Caco-2 (cell line): ENCODE measurements at regions not wholly inside any gene's neighbourhood (a gene's known extent, or its start where the extent isn't known, plus 50 kb on each side); places are given as distances from the start of the nearest gene placed in this dataset.
A peak's percentile ranks its signal among the peaks of the same experiment; 100 is the strongest.

Experiments used
- BruUV-seq: library from RNA; stranded (reverse); fragments of 400-500 nt; replicated peaks from 2 replicates; lab custom pipeline; 2021; lab: Mats Ljungman, UMichigan
- CTCF ChIA-PET: fragments of 300-600 bp; sonication (Branson Sonifier 250); formaldehyde crosslinking; loops from one replicate; lab custom pipeline; 2022; ENCODE audit warnings: antibody characterized with exemption; lab: Charles Lee
- POLR2A ChIA-PET: fragments of 300-600 bp; sonication (Branson Sonifier 250); formaldehyde crosslinking; loops from one replicate; lab custom pipeline; 2022; ENCODE audit warnings: antibody characterized with exemption; lab: Charles Lee
- DNase-seq, 2 experiments: peaks; one replicate each; pipeline versions ENCODE4 v3.0.0 to v3.0.0-alpha.2; 2020 to 2022
- H3K27me3 ChIP-seq: replicated peaks from 2 replicates; pipeline ENCODE4 v1.6.0; 2011; ENCODE audit warnings: low read length; ENCODE audit not compliant: control insufficient read depth, insufficient read depth
- H3K36me3 ChIP-seq: 2 replicates; pipeline ENCODE4 v1.5.1; 2011; ENCODE audit warnings: low read length; ENCODE audit not compliant: control insufficient read depth, insufficient read depth
- H3K4me1 ChIP-seq: fragments of 250-450 bp; sonication (Bioruptor Pico); 2 replicates; pipeline ENCODE4 v1.5.1; 2020; ENCODE audit warnings: mild to moderate bottlenecking
- H3K4me3 ChIP-seq: 2 replicates; pipeline ENCODE4 v1.5.1; 2011; ENCODE audit warnings: low read depth, mild to moderate bottlenecking, control low read depth, low read length
- H3K9me3 ChIP-seq: fragments of 250-450 bp; sonication (Bioruptor Pico); 2 replicates; pipeline ENCODE4 v1.5.1; 2020; ENCODE audit warnings: mild to moderate bottlenecking, moderate library complexity
- H3K27ac Mint-ChIP-seq: one replicate; pipeline ENCODE4 v1.8.0; 2022; ENCODE audit warnings: mixed read lengths; ENCODE audit not compliant: unreplicated experiment
- H3K27me3 Mint-ChIP-seq: one replicate; pipeline ENCODE4 v1.8.0; 2022; ENCODE audit warnings: mixed read lengths; ENCODE audit not compliant: insufficient read depth, unreplicated experiment
- H3K36me3 Mint-ChIP-seq: one replicate; pipeline ENCODE4 v1.8.0; 2022; ENCODE audit warnings: mild to moderate bottlenecking, mixed read lengths; ENCODE audit not compliant: insufficient read depth, unreplicated experiment
- H3K4me1 Mint-ChIP-seq: one replicate; pipeline ENCODE4 v1.8.0; 2022; ENCODE audit warnings: low read depth, mixed read lengths; ENCODE audit not compliant: unreplicated experiment
- H3K4me3 Mint-ChIP-seq: one replicate; pipeline ENCODE4 v1.8.0; 2022; ENCODE audit warnings: mild to moderate bottlenecking, moderate library complexity, mixed read lengths; ENCODE audit not compliant: unreplicated experiment
- H3K9me3 Mint-ChIP-seq: one replicate; pipeline ENCODE4 v1.8.0; 2022; ENCODE audit warnings: mixed read lengths; ENCODE audit not compliant: unreplicated experiment
- intact Hi-C: fragments of 100-400 bp; cut with micrococcal nuclease; formaldehyde crosslinking; loops from one replicate; pipeline ENCODE4 v1.10.0; 2022; ENCODE audit not compliant: unreplicated experiment
- TF ChIP-seq, protein P1 (sequence below), 2 experiments: fragments of 200-600 bp in 1 of 2; IDR thresholded peaks; 1 replicate in 1 of 2; 2 replicates in 1 of 2; pipeline versions ENCODE4 v1.5.1 to v1.8.0; 2011 to 2022; ENCODE audit warnings: antibody characterized with exemption in 1 of 2, control low read depth in 1 of 2, inconsistent platforms in 1 of 2, low read depth in 1 of 2, low read length in 1 of 2, mild to moderate bottlenecking in 1 of 2, moderate library complexity in 1 of 2; ENCODE audit not compliant: insufficient read depth in 1 of 2, severe bottlenecking in 1 of 2, unreplicated experiment in 1 of 2

DNA sequence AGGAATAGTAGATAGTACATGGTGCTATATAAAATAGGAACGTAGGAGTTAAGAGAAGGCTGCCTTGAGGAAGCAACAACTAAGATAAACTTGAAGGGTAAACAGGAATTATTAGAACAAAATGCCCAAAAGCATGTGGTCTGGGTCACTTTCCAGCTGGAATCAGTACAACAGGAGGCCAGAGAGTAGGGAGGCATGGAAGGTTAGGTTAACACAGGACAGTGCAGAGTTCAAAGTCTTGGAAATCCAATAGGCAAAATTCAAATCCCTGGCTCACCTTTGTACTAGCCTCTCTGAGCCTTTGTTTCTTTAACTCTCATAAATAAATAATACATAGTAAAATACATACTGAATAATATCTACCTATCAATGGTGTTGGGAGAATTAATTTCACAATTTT, 69.0 kb upstream of the NEK7 start:
- H3K36me3 Mint-ChIP-seq: no peaks in the 10 kb centered on the region
- Histone ChIP-seq H3K9me3 (no peaks in the 10 kb centered on the region), H3K4me3 (no peak overlapping the region), H3K27me3 (no peaks in the 10 kb centered on the region), H3K36me3 (no peaks in the 10 kb centered on the region), H3K4me1 (peaks cover 6% of the 10 kb centered on the region; the same call in 1 of the 2 replicates)
- intact Hi-C loops: loop anchor here (1.0 kb wide), 4 partner anchors 68 to 598 kb away; partner anchors contain the start of gene NEK7
- no TSS peak for BruUV-seq
- CTCF ChIA-PET: no interaction called here
- TF ChIP-seq, protein P1, sequence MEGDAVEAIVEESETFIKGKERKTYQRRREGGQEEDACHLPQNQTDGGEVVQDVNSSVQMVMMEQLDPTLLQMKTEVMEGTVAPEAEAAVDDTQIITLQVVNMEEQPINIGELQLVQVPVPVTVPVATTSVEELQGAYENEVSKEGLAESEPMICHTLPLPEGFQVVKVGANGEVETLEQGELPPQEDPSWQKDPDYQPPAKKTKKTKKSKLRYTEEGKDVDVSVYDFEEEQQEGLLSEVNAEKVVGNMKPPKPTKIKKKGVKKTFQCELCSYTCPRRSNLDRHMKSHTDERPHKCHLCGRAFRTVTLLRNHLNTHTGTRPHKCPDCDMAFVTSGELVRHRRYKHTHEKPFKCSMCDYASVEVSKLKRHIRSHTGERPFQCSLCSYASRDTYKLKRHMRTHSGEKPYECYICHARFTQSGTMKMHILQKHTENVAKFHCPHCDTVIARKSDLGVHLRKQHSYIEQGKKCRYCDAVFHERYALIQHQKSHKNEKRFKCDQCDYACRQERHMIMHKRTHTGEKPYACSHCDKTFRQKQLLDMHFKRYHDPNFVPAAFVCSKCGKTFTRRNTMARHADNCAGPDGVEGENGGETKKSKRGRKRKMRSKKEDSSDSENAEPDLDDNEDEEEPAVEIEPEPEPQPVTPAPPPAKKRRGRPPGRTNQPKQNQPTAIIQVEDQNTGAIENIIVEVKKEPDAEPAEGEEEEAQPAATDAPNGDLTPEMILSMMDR (IDR thresholded peaks at IDR 0.05; ENCODE audit: insufficient read depth in 1 of 2, low read depth in 1 of 2, low read length in 1 of 2, severe bottlenecking in 1 of 2, unreplicated experiment in 1 of 2): no peak
- H3K27ac Mint-ChIP-seq: no peak overlapping the region
- peaks cover 12% of the 10 kb centered on the region for H3K4me1 Mint-ChIP-seq
- no peaks in the 10 kb centered on the region for H3K9me3 Mint-ChIP-seq
- H3K4me3 Mint-ChIP-seq: no peak overlapping the region
- no peaks in the 10 kb centered on the region for H3K27me3 Mint-ChIP-seq
- POLR2A ChIA-PET: no interaction called here
- no peak for DNase-seq

- Mint-ChIP-seq H3K4me1 (peaks cover 12% of the 10 kb centered on the region), H3K4me3 (peak overlapping the region; percentile 52), H3K27ac (no peak overlapping the region), H3K9me3 (no peaks in the 10 kb centered on the region), H3K27me3 (no peaks in the 10 kb centered on the region), H3K36me3 (no peaks in the 10 kb centered on the region)
- peak in 1 of 2 experiments; percentile 50 for DNase-seq
- Histone ChIP-seq H3K27me3 (no peaks in the 10 kb centered on the region), H3K36me3 (no peaks in the 10 kb centered on the region), H3K4me3 (no peak overlapping the region), H3K4me1 (peaks cover 6% of the 10 kb centered on the region; the same call in 1 of the 2 replicates), H3K9me3 (no peaks in the 10 kb centered on the region)
- intact Hi-C loops: loop anchor here (1.0 kb wide), 4 partner anchors 68 to 598 kb away; partner anchors contain the start of gene NEK7
- TF ChIP-seq, protein P1 (IDR thresholded peaks at IDR 0.05; ENCODE audit: insufficient read depth in 1 of 2, low read depth in 1 of 2, low read length in 1 of 2, severe bottlenecking in 1 of 2, unreplicated experiment in 1 of 2): peak; percentile 67 to 70
- ChIA-PET CTCF (no interaction called here), POLR2A (no interaction called here)
- BruUV-seq: no TSS peak
Observed at GRCh38 chr1:198088360-198089071, 68.3 kb upstream of the NEK7 start.

GRCh38 chr1:198096390-198096789, 60.4 kb upstream of the NEK7 start:
- H3K4me3 ChIP-seq: no peak overlapping the region
- intact Hi-C loops: no loop called here
- no peaks in the 10 kb centered on the region for H3K36me3 ChIP-seq
- Mint-ChIP-seq H3K9me3 (no peaks in the 10 kb centered on the region), H3K4me1 (no peaks in the 10 kb centered on the region), H3K36me3 (no peaks in the 10 kb centered on the region), H3K27me3 (no peaks in the 10 kb centered on the region), H3K27ac (no peak overlapping the region), H3K4me3 (no peak overlapping the region)
- POLR2A ChIA-PET: no interaction called here
- CTCF ChIA-PET: no interaction called here
- no peaks in the 10 kb centered on the region for H3K9me3 ChIP-seq
- H3K4me1 ChIP-seq: no peaks in the 10 kb centered on the region
- H3K27me3 ChIP-seq: no peaks in the 10 kb centered on the region
- TF ChIP-seq, protein P1 (IDR thresholded peaks at IDR 0.05; ENCODE audit: insufficient read depth in 1 of 2, low read depth in 1 of 2, low read length in 1 of 2, severe bottlenecking in 1 of 2, unreplicated experiment in 1 of 2): no peak
- no TSS peak for BruUV-seq
- no peak for DNase-seq
